ENCODE measurements at regions not wholly inside any gene's neighbourhood (a gene's known extent, or its start where the extent isn't known, plus 50 kb on each side); places are given as distances from the start of the nearest gene placed in this dataset.

GRCh38 chr1:4430406-4431365, 223.7 kb upstream of the AJAP1 start:
- no peak for DNase-seq (ENCODE audit: low spot score)

DNA sequence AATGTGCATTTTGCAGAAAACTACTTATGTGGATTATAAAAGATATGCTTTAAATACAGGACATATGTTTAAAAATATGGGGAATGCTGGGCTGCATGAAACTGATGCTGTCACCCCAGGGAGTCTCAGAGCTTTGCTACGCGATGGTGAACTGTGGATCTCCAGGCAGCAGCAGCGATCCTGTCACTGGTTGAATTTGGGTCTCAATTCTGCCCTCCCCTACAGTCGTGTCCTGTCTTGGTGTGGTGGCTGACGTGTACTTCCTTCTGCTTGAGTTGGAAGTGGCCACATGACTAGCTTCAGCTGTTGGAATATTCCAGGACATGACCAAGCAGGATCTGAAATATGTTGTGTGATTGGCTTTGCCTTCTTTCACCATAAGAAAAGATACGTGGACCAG, 222.9 kb upstream of the AJAP1 start:
- DNase-seq (ENCODE audit: low spot score), result no peak

GRCh38 chr1:4433075-4433474, 221.3 kb upstream of the AJAP1 start:
- no peak for DNase-seq (ENCODE audit: low spot score)

- no peak for DNase-seq (ENCODE audit: low spot score)
Observed at GRCh38 chr1:4444086-4444485, 210.3 kb upstream of the AJAP1 start.

DNA sequence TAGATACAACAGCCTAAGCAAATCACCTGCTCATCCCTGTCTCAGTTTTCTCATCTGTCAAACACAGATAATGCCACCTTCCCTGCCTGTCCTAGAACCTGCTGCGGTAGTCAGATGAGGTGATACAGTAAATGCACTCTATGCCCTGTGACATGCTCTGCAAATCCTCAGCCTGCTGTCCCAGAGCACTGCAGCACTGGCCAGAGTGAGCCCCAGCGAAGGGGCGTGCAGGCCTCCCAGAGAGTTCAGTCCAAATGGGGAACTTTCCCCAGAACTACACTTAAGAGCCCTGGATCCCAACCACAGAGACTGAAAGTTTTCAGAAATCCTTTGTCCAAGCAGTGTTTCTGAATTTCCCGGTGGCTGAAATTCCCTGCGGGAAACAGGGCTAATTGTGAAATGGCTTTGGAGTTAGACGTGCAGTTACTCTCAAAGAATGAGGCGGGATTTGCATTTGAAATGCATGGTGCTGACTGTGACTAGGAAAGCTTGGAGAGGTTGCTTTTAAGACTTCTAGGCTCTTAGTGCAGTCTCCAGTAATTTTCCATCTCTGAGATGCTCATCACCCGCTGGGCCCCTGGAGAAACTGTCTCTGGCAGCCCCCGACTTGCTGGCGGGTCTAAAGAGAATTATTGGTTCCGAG, 206.5 kb upstream of the AJAP1 start:
- no peak for DNase-seq (ENCODE audit: low spot score)

DNA sequence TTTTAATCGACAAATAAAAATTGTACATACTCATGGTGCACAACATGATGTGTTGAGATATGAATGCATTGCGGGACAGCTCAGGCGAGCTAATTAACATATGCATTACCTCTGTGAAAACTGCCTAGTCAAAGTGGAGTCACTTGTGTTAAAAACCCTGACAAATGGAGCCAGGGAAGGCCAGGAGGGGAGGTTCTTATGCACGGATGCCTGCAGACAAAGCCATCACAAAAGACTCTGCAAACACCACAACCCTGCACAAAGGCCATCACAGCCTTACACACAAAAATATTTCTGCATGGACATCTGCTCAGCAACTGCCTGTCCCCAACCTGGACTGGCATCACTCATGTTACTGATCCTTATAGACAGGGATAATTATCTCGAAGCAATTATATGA, 204.4 kb upstream of the AJAP1 start:
- no peak for DNase-seq (ENCODE audit: low spot score)

DNA sequence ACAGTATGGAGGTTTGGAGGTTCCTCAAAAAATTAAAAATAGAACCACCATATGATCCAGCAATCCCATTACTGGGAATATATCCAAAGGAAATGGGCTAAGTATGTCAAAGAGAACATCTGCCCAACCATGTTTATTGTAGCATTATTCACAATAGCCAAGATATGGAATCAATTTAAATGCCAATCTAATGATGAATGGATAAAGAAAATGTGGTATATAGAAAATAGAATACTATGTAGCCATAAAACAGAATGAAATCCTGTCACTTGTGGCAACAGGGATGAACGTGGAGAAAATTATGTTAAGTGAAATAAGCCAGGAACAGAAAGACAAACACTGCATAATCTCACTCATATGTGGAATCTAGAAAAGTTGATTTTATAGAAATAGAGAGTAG, 201.7 kb upstream of the AJAP1 start:
- no peak for DNase-seq (ENCODE audit: low spot score)

GRCh38 chr1:4460052-4460451, 194.4 kb upstream of the AJAP1 start:
- DNase-seq (ENCODE audit: low spot score), result no peak

GRCh38 chr1:4460651-4461050, 193.8 kb upstream of the AJAP1 start:
- no peak for DNase-seq (ENCODE audit: low spot score)

GRCh38 chr1:4461726-4462290, 192.6 kb upstream of the AJAP1 start:
- no peak for DNase-seq (ENCODE audit: low spot score)

GRCh38 chr1:4462831-4463484, 191.5 kb upstream of the AJAP1 start:
- no peak for DNase-seq (ENCODE audit: low spot score)

GRCh38 chr1:4463631-4464030, 190.8 kb upstream of the AJAP1 start:
- DNase-seq (ENCODE audit: low spot score), result no peak

DNA sequence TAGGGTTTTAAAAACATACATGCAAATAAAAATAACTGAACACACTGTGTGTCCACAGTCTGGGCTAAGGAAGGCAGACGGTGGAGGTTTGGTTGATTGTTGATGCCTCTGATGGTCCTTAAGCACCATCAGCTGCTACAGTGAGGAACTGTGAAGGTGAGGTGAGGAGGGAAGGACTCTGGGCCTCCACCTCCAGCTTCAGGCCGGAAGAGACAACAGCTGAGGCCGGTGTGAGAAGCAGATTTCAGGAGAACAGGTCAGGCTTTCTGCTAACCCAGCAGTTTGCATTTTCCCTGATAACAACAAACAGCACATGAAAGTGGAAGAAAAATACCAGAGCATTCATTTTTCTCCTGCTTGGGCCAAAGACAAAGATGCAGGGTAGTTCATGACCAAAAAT, 189.9 kb upstream of the AJAP1 start:
- DNase-seq (ENCODE audit: low spot score), result no peak

DNA sequence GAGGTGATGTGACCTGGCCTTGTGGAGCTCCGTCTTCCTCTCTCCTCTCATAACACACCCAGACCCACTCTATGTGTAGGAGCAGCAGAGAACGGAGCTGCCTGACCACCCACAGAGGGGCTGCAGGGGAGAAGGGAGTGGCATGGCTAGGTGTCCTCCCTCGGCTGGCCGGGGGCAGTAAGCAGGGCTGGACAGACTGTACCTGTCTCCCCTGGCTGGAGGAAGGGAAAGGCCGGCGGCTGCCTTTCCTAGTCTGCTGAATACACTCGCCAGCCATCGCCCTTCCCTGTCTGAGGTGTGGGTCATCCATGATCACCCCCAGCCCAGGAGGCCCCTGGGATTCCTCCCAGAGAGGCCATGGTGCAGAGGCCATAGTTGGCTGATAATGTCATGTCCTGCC, 187.2 kb upstream of the AJAP1 start:
- DNase-seq (ENCODE audit: low spot score), result no peak

DNA sequence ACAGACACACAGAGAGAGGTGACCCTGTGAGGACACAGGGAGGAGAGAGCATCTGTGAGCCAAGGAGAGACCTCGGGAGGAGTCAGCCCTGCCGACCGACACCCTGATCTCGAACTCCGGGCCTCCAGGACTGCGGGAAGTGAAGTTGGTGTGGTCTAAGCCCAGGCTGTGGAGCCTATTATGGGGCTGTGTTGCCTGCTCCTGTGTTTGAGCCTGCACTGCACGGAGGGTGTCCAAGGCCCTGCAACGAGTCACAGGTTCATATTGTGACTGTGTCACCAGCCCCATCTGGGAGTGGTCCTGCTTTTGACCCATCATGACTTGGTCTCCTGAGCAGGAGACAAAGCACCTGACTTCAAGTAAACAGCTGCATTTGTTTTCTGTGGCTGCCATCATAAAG, 186.0 kb upstream of the AJAP1 start:
- DNase-seq (ENCODE audit: low spot score), result no peak

DNA sequence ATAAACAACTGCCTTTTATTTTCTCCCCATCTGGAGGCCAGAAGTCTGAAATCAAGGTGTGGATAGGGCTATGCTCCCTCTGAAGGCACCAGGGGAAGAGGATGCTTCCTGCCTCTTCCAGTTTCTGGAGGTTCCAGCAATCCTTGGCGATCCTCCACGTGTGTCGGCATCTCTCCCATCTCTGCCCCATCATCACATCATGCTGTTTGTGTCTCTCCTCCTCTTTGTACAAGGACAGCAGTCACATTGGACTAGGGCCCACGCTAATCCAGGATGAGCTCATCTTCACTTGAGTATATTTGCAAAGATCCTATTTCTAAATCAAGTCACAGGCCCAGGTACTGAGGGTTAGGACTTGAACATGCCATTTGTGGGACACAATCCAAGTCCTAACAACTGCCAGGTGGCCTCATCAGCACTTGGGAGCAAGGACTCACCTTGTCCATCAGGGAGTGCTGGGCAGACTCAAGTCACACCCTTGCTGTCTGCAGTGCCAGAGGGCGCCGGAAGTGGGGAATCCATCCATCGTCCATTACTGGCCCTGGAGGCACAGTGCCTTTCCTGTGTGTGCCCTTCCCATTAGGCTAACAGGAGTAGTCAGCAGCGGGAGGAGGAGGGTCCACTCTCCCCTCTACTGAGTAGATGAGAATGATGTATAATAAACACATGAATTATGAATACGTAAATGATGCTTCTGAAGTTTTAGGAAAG, 185.4 kb upstream of the AJAP1 start:
- DNase-seq (ENCODE audit: low spot score), result no peak

- DNase-seq (ENCODE audit: low spot score), result no peak
Observed at GRCh38 chr1:4476394-4476793, 178.0 kb upstream of the AJAP1 start.

GRCh38 chr1:4481451-4481850, 173.0 kb upstream of the AJAP1 start:
- DNase-seq (ENCODE audit: low spot score), result no peak

- no peak for DNase-seq (ENCODE audit: low spot score)
Observed at GRCh38 chr1:4482526-4482925, 171.9 kb upstream of the AJAP1 start.

GRCh38 chr1:4483021-4483625, 171.3 kb upstream of the AJAP1 start:
- DNase-seq (ENCODE audit: low spot score), result no peak

- DNase-seq (ENCODE audit: low spot score), result no peak
Observed at GRCh38 chr1:4485398-4485797, 169.0 kb upstream of the AJAP1 start.

GRCh38 chr1:4485878-4486277, 168.5 kb upstream of the AJAP1 start:
- no peak for DNase-seq (ENCODE audit: low spot score)

All from kidney tubule cell (primary cell).